Gastroesophageal sphincter (tissue), 4 donors: ENCODE measurements at regions not wholly inside any gene's neighbourhood (a gene's known extent, or its start where the extent isn't known, plus 50 kb on each side); places are given as distances from the start of the nearest gene placed in this dataset.

Source experiments
- ATAC-seq: fragments of 150-250 bp; one replicate; pipeline ENCODE4 v1.9.1; 2016; ENCODE audit warnings: mild to moderate bottlenecking, moderate library complexity
- H3K27ac ChIP-seq, 4 donors: fragments of 200-600 bp; sonication (generic) in 3 of 4; 1 replicate in 3 of 4; 2 replicates in 1 of 4; pipeline ENCODE4 v1.5.1; 2016 to 2019
- H3K27me3 ChIP-seq: fragments of 200-600 bp; sonication (generic); one replicate; pipeline ENCODE4 v1.5.1; 2019
- H3K36me3 ChIP-seq, 2 donors: fragments of 200-600 bp; sonication (generic); one replicate each; pipeline ENCODE4 v1.5.1; 2019; ENCODE audit warnings: control low read depth in 1 of 2
- H3K4me1 ChIP-seq, 3 donors: fragments of 200-600 bp; sonication (generic); 1 replicate in 2 of 3; 2 replicates in 1 of 3; pipeline ENCODE4 v1.5.1; 2016 to 2019; ENCODE audit warnings: control low read depth in 2 of 3
- H3K4me3 ChIP-seq, 2 donors: fragments of 200-600 bp; sonication (generic); one replicate each; pipeline ENCODE4 v1.5.1; 2019; ENCODE audit warnings: mild to moderate bottlenecking in 1 of 2, moderate library complexity in 1 of 2
- H3K9me3 ChIP-seq, 3 donors: fragments of 200-600 bp; sonication (generic); one replicate each; pipeline ENCODE4 v1.5.1; 2017 to 2019; ENCODE audit warnings: control low read depth in 2 of 3
- EP300 ChIP-seq: sonication (generic); formaldehyde crosslinking; IDR thresholded peaks from one replicate; pipeline ENCODE4 v1.6.1; 2017; ENCODE audit warnings: antibody characterized with exemption, mild to moderate bottlenecking
- POLR2A ChIP-seq, 2 donors: fragments of 450-650 bp; IDR thresholded peaks; one replicate each; pipeline ENCODE4 v1.6.1; 2017; ENCODE audit warnings: antibody characterized with exemption in 2 of 2, mild to moderate bottlenecking in 2 of 2, moderate library complexity in 1 of 2
- POLR2AphosphoS5 ChIP-seq: sonication (generic); formaldehyde crosslinking; IDR thresholded peaks from one replicate; pipeline ENCODE4 v1.6.1; 2017; ENCODE audit warnings: antibody characterized with exemption
- WGBS, 2 donors: methylation state at CpG; one replicate each; pipeline ENCODE4 v1.1.5; 2018; ENCODE audit warnings: low coverage in 1 of 2; 5-methylcytosine and 5-hydroxymethylcytosine counted together
- TF ChIP-seq, protein P1 (sequence below), 4 experiments: fragments of 200-600 bp in 2 of 4; fragments of 450-650 bp in 2 of 4; sonication (generic) in 1 of 4; IDR thresholded peaks; one replicate each; pipeline ENCODE4 v1.5.1; 2017 to 2019; ENCODE audit warnings: antibody characterized with exemption in 4 of 4, mild to moderate bottlenecking in 2 of 4, moderate library complexity in 2 of 4

DNA sequence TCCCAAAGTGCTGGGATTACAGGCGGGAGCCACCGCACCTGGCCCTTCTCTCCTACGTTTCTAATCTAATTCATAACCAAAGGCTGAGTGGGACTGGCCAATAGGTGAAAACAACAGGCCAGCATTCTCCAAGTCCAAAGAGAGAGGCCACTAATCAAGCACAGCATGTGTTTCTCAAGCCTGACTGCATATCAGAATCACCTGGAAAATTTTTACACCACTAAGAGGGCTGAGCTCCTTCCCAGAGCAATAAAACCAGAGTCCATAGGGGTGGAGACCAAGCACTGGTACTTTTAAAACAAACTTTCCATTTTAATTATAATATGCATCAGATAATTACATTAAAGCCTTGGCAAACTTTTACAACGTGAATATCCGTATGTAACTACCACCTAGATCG lies 254.4 kb downstream of the OPA1 start:
- 93% methylated on average over 3 to 6 of the region's 6 CpGs for WGBS, 2 donors
- H3K27me3 ChIP-seq = no peaks in the 10 kb centered on the region
- ATAC-seq = no peak
- no peak overlapping the region for H3K27ac ChIP-seq
- peaks cover 0 to 10% (median 4%) of the 10 kb centered on the region in 3 donors for H3K4me1 ChIP-seq
- no peaks in the 10 kb centered on the region for H3K9me3 ChIP-seq
- no peak for TF ChIP-seq EP300
- TF ChIP-seq POLR2AphosphoS5 = no peak
- no peak for TF ChIP-seq POLR2A (IDR thresholded peaks at IDR 0.05)
- TF ChIP-seq, protein P1, sequence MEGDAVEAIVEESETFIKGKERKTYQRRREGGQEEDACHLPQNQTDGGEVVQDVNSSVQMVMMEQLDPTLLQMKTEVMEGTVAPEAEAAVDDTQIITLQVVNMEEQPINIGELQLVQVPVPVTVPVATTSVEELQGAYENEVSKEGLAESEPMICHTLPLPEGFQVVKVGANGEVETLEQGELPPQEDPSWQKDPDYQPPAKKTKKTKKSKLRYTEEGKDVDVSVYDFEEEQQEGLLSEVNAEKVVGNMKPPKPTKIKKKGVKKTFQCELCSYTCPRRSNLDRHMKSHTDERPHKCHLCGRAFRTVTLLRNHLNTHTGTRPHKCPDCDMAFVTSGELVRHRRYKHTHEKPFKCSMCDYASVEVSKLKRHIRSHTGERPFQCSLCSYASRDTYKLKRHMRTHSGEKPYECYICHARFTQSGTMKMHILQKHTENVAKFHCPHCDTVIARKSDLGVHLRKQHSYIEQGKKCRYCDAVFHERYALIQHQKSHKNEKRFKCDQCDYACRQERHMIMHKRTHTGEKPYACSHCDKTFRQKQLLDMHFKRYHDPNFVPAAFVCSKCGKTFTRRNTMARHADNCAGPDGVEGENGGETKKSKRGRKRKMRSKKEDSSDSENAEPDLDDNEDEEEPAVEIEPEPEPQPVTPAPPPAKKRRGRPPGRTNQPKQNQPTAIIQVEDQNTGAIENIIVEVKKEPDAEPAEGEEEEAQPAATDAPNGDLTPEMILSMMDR (IDR thresholded peaks at IDR 0.05) = no peak
- no peaks in the 10 kb centered on the region for H3K36me3 ChIP-seq
- H3K4me3 ChIP-seq = no peak overlapping the region

DNA sequence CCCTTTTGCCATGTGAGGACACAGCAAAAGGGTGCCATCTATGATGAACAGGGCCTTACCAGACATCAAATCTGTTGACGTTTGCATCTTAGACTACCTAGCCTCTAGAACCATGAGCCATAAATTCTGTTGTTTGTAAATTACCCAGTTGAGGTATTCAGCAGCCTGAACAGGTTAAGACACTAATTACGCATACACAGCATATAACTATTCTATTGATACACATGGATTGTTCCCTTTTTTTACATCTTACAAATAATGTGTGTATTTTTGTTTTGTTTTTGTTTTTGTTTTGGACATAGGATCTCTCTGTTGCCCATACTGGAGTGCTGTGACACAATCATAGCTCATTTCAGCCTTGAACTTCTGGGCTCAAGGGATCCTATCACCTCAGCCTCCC lies 255.5 kb downstream of the OPA1 start:
- Histone ChIP-seq H3K9me3 (no peaks in the 10 kb centered on the region), H3K27ac (no peak overlapping the region), H3K4me3 (no peak overlapping the region), H3K36me3 (no peaks in the 10 kb centered on the region), H3K27me3 (no peaks in the 10 kb centered on the region), H3K4me1 (peaks cover 0 to 16% (median 8%) of the 10 kb centered on the region in 3 donors)
- ATAC-seq = no peak
- WGBS, 2 donors = 97 to 100% methylated on average over 2 of the region's 2 CpGs
- no peak for TF ChIP-seq EP300
- TF ChIP-seq, protein P1 (IDR thresholded peaks at IDR 0.05) = no peak
- TF ChIP-seq POLR2AphosphoS5 = no peak
- no peak for TF ChIP-seq POLR2A (IDR thresholded peaks at IDR 0.05)

DNA sequence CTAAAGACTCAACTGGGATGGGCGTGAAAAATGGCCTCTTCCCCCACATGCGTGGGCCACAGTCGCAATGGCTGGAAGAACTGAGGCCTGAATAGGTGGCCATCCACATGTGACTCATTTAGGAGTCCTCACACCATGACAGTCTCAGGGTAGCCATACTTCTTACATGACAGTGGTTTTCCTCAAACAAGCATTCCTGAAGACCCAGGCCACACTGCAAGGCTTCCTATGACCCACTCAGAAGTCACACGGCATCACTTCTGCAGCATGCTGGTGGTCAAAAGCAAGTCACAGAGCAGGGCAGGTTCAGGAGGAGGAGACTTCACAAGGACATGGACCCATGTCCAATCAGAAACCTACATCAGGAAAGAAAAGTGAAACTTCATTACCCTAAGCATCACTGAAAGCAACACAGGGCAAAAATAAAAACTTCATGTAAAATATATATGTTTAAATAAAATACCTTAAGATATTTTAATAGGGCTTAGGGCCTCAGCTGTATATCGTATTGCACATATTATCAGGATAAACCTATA lies 257.1 kb downstream of the OPA1 start:
- TF ChIP-seq POLR2AphosphoS5 (no peak), POLR2A (IDR thresholded peaks at IDR 0.05) (no peak), EP300 (no peak)
- TF ChIP-seq, protein P1 (IDR thresholded peaks at IDR 0.05) = no peak
- no peaks in the 10 kb centered on the region for H3K9me3 ChIP-seq
- H3K36me3 ChIP-seq = no peaks in the 10 kb centered on the region
- H3K27me3 ChIP-seq = no peaks in the 10 kb centered on the region
- H3K4me3 ChIP-seq = no peak overlapping the region
- WGBS, 2 donors = 83 to 94% methylated on average over 1 to 5 of the region's 5 CpGs
- H3K27ac ChIP-seq = no peak overlapping the region
- ATAC-seq = no peak
- H3K4me1 ChIP-seq = peaks cover 0 to 16% (median 8%) of the 10 kb centered on the region in 3 donors

DNA sequence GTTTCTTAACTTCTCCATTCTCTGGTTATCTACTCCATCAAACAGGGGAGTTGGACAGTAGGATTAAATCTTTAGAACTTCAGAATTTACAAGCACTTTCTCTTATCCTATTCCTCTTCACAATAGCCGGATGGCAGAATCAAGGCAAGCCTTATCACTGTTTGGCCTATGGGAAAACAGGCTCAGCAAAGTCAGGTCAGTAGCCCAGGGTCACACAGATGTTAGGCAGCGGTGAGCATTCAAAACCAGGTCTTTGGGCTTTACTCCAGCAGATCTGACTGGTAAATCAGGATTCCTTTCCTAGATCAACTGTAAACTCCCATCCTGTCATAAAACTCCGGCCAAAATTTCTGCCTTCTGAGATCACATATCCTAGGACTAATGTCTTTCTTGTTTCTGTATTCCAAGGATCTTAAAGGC lies 258.4 kb downstream of the OPA1 start:
- no peaks in the 10 kb centered on the region for H3K9me3 ChIP-seq
- TF ChIP-seq EP300 = no peak
- no peak for TF ChIP-seq POLR2AphosphoS5
- TF ChIP-seq POLR2A (IDR thresholded peaks at IDR 0.05) = no peak
- TF ChIP-seq, protein P1 (IDR thresholded peaks at IDR 0.05) = no peak
- H3K4me3 ChIP-seq = no peak overlapping the region
- no peaks in the 10 kb centered on the region for H3K27me3 ChIP-seq
- WGBS, 2 donors = 42 to 69% methylated on average over 3 of the region's 3 CpGs
- ATAC-seq = no peak
- H3K36me3 ChIP-seq = no peaks in the 10 kb centered on the region
- peaks cover 0 to 16% (median 8%) of the 10 kb centered on the region in 3 donors for H3K4me1 ChIP-seq
- peak overlapping the region in 3 of 4 donors; percentile 22 to 49 (median 43) for H3K27ac ChIP-seq

DNA sequence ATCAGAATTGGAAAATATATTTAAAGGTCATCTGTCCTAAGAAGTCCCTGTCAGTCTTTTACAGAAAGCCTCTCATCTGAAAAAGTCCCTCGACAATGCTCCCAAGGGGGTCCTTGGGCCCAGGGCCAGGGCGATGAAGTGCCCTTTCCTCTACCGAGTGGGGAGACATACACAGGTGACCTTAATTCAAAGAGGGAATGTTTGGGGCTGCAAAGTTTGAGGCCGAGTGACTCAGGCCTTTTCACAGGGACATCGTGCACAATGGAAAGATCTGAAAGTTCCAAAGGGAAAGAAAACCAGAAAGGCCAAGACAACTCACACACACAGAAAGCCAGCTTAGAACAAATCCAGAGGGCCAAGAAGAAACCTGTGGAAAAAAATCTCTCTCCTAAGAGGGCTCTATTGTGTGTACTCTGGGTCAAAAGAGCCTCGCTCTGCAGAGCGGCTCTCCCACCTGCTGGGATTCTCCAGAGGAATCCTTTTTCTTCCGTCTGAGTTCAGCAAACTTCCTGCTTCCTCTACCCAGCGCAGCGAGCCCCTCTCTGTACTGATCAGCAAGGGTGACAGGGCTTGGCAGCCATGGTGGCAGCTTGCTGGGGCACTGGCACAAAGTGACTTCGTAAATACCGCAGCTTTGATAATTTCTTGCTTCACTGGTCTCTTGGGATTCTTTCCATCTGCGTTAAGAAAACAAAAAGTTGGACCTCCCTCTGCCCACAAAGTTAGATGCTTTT lies 259.1 kb downstream of the OPA1 start:
- Histone ChIP-seq H3K27ac (peak overlapping the region in 3 of 4 donors; percentile 22 to 49 (median 43)), H3K27me3 (no peaks in the 10 kb centered on the region), H3K4me3 (no peak overlapping the region), H3K4me1 (peaks cover 0 to 16% (median 8%) of the 10 kb centered on the region in 3 donors), H3K36me3 (no peaks in the 10 kb centered on the region), H3K9me3 (no peaks in the 10 kb centered on the region)
- 52 to 70% methylated on average over 7 of the region's 13 CpGs for WGBS, 2 donors
- no peak for ATAC-seq
- no peak for TF ChIP-seq POLR2A (IDR thresholded peaks at IDR 0.05)
- no peak for TF ChIP-seq EP300
- TF ChIP-seq POLR2AphosphoS5 = no peak
- TF ChIP-seq, protein P1 (IDR thresholded peaks at IDR 0.05) = no peak
